KMS-11 (cell line): ENCODE measurements at regions not wholly inside any gene's neighbourhood (a gene's known extent, or its start where the extent isn't known, plus 50 kb on each side); places are given as distances from the start of the nearest gene placed in this dataset.
"Not testable (repeated sequence)": the region's sequence is repeated elsewhere in the genome, so short reads cannot be mapped to it uniquely, and the experiment has no call there.

Source experiments
- H2AFZ ChIP-seq: fragments of 200-600 bp; sonication (generic); 2 replicates; pipeline ENCODE4 v1.6.1; 2016; ENCODE audit warnings: antibody characterized with exemption, mixed run types, low read depth
- H3K27ac ChIP-seq: fragments of 200-600 bp; sonication (generic); 2 replicates; pipeline ENCODE4 v1.6.1; 2016; ENCODE audit warnings: mild to moderate bottlenecking, mixed run types
- H3K27me3 ChIP-seq: fragments of 200-600 bp; sonication (generic); 2 replicates; pipeline ENCODE4 v1.6.1; 2017; ENCODE audit warnings: mild to moderate bottlenecking, low read depth, mixed run types, moderate library complexity; ENCODE audit not compliant: insufficient read depth
- H3K36me3 ChIP-seq: fragments of 200-600 bp; sonication (generic); 2 replicates; pipeline ENCODE4 v1.6.1; 2017; ENCODE audit warnings: mild to moderate bottlenecking, mixed run types; ENCODE audit not compliant: insufficient read depth
- H3K4me1 ChIP-seq: fragments of 200-600 bp; sonication (generic); 2 replicates; pipeline ENCODE4 v1.6.1; 2016; ENCODE audit warnings: mild to moderate bottlenecking, low read depth, mixed run types; ENCODE audit not compliant: poor library complexity, severe bottlenecking
- H3K4me2 ChIP-seq: fragments of 200-600 bp; sonication (generic); 2 replicates; pipeline ENCODE4 v1.7.0; 2016; ENCODE audit warnings: mild to moderate bottlenecking, mixed run types
- H3K4me3 ChIP-seq: fragments of 200-600 bp; sonication (generic); IDR thresholded peaks from 2 replicates; pipeline ENCODE4 v1.6.1; 2017; ENCODE audit warnings: low read depth, low read length, mixed read lengths; ENCODE audit not compliant: insufficient read depth
- H3K79me2 ChIP-seq: fragments of 200-600 bp; sonication (generic); 2 replicates; pipeline ENCODE4 v1.6.1; 2016; ENCODE audit warnings: low read depth, mixed run types; ENCODE audit not compliant: insufficient read depth
- H3K9ac ChIP-seq: fragments of 200-600 bp; sonication (generic); 2 replicates; pipeline ENCODE4 v1.6.1; 2016; ENCODE audit warnings: mild to moderate bottlenecking, mixed run types
- H4K20me1 ChIP-seq: fragments of 200-600 bp; sonication (generic); 2 replicates; pipeline ENCODE4 v1.6.1; 2016; ENCODE audit warnings: mild to moderate bottlenecking, mixed run types; ENCODE audit not compliant: insufficient read depth
- CTCF ChIP-seq: fragments of 200-600 bp; sonication (generic); conservative IDR thresholded peaks from 2 replicates; pipeline ENCODE4 v1.6.1; 2017; ENCODE audit warnings: low read depth, mild to moderate bottlenecking, antibody characterized with exemption, low read length, moderate library complexity, mixed read lengths

GRCh38 chr5:25327172-25327571, 682.4 kb upstream of the CDH10 start:
- no peak overlapping the region for H2AFZ ChIP-seq
- no peaks in the 10 kb centered on the region for H3K79me2 ChIP-seq
- H3K27me3 ChIP-seq, result no peaks in the 10 kb centered on the region
- no peak overlapping the region for H3K4me3 ChIP-seq
- H3K9ac ChIP-seq, result no peak overlapping the region
- H3K27ac ChIP-seq, result no peak overlapping the region
- TF ChIP-seq CTCF, result no peak
- H4K20me1 ChIP-seq, result no peaks in the 10 kb centered on the region
- H3K4me1 ChIP-seq, result no peaks in the 10 kb centered on the region
- no peaks in the 10 kb centered on the region for H3K36me3 ChIP-seq
- no peak overlapping the region for H3K4me2 ChIP-seq

GRCh38 chr5:25301836-25302235, 657.1 kb upstream of the CDH10 start:
- Histone ChIP-seq H3K4me3 (no peak overlapping the region), H3K4me2 (no peak overlapping the region), H3K27ac (no peak overlapping the region), H3K27me3 (no peaks in the 10 kb centered on the region), H2AFZ (no peak overlapping the region), H3K9ac (no peak overlapping the region), H3K79me2 (no peaks in the 10 kb centered on the region), H4K20me1 (no peaks in the 10 kb centered on the region), H3K36me3 (no peaks in the 10 kb centered on the region), H3K4me1 (no peaks in the 10 kb centered on the region)
- TF ChIP-seq CTCF, result no peak

GRCh38 chr5:25295067-25295466, 650.3 kb upstream of the CDH10 start:
- no peak overlapping the region for H2AFZ ChIP-seq
- H3K27me3 ChIP-seq, result no peaks in the 10 kb centered on the region
- no peak overlapping the region for H3K9ac ChIP-seq
- H3K27ac ChIP-seq, result no peak overlapping the region
- TF ChIP-seq CTCF, result no peak
- no peak overlapping the region for H3K4me3 ChIP-seq
- no peaks in the 10 kb centered on the region for H3K36me3 ChIP-seq
- no peaks in the 10 kb centered on the region for H4K20me1 ChIP-seq
- no peaks in the 10 kb centered on the region for H3K79me2 ChIP-seq
- H3K4me1 ChIP-seq, result no peaks in the 10 kb centered on the region
- H3K4me2 ChIP-seq, result no peak overlapping the region

- H3K27ac ChIP-seq, result not testable (repeated sequence)
Measured at GRCh38 chr5:25289766-25290165, 645.0 kb upstream of the CDH10 start.

GRCh38 chr5:25286319-25286718, 641.5 kb upstream of the CDH10 start:
- H3K9ac ChIP-seq, result no peak overlapping the region
- TF ChIP-seq CTCF, result no peak
- H4K20me1 ChIP-seq, result no peaks in the 10 kb centered on the region
- no peak overlapping the region for H3K4me3 ChIP-seq
- no peaks in the 10 kb centered on the region for H3K36me3 ChIP-seq
- H3K4me2 ChIP-seq, result no peak overlapping the region
- H2AFZ ChIP-seq, result no peak overlapping the region
- no peaks in the 10 kb centered on the region for H3K27me3 ChIP-seq
- no peaks in the 10 kb centered on the region for H3K4me1 ChIP-seq
- no peaks in the 10 kb centered on the region for H3K79me2 ChIP-seq
- H3K27ac ChIP-seq, result no peak overlapping the region

More at GRCh38 chr5:25289766-25290165, 645.0 kb upstream of the CDH10 start:
- H3K4me3 ChIP-seq, H3K27me3 ChIP-seq, H4K20me1 ChIP-seq, H3K79me2 ChIP-seq, H3K4me2 ChIP-seq, H3K9ac ChIP-seq, H3K4me1 ChIP-seq, H3K36me3 ChIP-seq, H2AFZ ChIP-seq: not testable (repeated sequence)
